Activated CD8-positive, alpha-beta memory T cell treated with anti-CD3 and anti-CD28 coated beads for 1 hour (primary cell): ENCODE measurements at regions not wholly inside any gene's neighbourhood (a gene's known extent, or its start where the extent isn't known, plus 50 kb on each side); places are given as distances from the start of the nearest gene placed in this dataset.
"Not testable (repeated sequence)": the region's sequence is repeated elsewhere in the genome, so short reads cannot be mapped to it uniquely, and the experiment has no call there.

ENCODE experiments used
- DNase-seq, 2 donors: peaks; one replicate each; pipeline ENCODE4 v3.0.0-alpha.2; 2020; ENCODE audit warnings: low read depth in 1 of 2; ENCODE audit errors: extremely low read depth in 1 of 2

DNA sequence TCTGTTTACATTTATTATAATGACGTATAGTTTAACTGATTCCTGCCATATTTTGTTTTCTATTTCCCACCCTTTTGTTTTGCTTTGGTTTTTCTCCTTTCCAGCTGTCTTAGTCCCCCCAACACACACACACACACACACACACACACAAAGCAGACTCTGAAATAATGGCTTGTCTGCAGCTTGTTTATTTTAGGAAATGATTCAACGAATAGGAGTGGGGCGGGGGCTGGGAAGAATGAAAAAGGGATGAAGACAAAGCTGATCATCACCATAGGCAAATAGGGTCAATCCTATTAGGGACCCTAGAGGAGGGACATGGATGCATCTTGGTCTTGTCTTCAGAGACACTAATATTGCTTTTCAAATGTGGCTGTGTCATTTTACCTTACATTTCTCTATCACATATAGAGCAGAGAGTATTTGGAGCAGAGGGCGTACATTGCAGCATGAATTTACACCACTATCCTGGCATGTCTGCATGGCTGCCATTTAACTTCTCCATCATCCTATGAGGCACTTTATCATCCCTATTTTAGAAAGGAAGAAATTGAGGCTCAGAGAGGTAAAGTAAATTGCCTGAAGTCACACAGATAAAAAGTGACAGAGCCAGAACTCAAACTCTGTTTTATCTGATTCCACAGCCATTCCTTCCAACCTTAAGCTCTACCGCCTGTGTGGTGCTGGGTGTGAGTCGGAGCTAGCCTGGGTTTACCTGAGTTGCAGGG, 147.2 kb upstream of the TPM1 start:
- no peak for DNase-seq

- DNase-seq = no peak
These were observed 146.6 kb upstream of the TPM1 start for GRCh38 chr15:62895905-62896316.

DNA sequence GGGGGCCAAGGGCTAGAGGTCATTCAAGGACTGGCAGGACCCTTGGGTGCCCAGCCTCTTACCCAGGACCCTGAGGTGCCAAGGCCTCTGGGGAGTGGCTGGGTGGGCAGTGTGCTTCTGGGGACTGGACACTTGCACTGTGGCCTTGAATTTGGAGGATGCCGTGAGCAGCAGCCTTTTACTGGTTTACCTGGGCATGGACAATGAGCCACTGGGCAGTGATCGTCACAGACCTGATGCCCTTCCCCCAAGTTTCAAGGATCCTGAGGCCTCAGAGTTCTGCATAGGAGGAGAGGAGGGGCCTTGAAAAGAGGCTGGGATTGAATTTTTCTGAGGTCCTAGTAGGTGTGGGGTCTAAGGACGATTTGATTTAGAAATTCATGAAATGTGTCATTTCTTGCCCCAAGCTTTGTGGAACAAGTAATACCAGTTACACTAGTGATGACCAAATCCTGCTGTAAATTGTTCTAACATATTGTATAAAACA, 146.1 kb upstream of the TPM1 start:
- no peak for DNase-seq

- DNase-seq = no peak
These were observed 145.5 kb upstream of the TPM1 start for GRCh38 chr15:62896969-62897486.

DNA sequence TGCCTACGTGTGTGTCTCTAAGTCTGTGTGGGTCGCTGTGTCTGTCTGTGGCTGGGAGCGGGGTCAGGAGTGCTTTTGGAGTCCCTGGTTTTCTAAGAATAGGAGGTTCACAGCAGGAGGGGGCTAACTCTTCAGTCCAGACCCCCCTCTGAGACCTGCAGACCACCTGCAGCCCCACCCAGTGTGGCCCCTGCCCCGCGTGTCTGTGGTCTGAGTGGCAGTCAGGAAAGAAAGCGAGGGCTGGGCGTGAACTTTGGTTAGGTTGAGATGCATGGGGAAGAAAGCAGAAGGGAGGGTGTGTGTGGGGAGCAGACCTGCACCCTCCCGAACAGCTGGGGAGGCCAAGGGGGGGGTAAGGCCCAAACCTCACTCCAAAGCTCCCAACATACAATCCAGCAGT, 144.9 kb upstream of the TPM1 start:
- DNase-seq = no peak

- DNase-seq = no peak
These were observed 143.5 kb upstream of the TPM1 start for GRCh38 chr15:62899090-62899493.

GRCh38 chr15:62900071-62900802, 142.3 kb upstream of the TPM1 start:
- no peak for DNase-seq

DNA sequence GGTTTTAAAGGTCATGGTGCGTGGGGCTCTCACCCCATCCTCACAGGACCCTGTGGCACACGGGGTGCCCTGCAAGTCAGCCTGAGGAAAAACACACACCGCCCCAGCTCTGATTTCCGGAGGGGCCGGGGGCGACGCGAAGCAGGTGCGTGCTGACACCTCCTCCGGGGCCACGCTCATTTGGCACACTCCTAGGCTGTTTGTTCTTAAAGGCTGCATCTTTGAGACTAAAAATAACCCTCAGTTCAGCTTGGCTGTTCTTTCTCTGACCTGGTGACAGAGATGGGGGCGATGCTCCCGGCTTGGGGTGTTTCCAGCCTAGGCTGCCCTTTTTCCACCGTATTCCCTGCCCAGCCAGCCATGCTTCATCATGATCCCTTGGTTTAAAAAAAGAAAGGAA, 141.5 kb upstream of the TPM1 start:
- DNase-seq = no peak

- DNase-seq = no peak
These were observed 140.5 kb upstream of the TPM1 start for GRCh38 chr15:62901909-62902546.

- DNase-seq = no peak
These were observed 139.7 kb upstream of the TPM1 start for GRCh38 chr15:62902821-62903220.

DNA sequence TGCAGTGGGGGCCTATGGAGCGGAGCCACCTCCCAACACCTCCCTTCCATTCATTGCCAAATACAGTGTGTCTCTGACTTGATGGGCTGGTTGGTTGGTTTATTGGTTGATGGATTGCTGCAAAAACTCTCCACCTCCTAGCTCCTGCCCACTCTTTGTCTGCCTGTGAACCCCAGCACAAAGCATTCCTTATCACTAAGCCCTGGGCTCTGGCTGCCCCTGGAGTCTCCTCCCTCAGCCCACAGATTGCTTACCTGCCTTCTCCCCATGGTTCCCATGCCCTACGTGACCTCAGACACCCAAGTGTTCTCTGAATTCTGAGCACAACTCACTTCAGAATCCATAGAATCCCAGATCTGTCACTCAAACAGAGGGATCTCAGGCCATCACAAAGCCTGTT, 139.1 kb upstream of the TPM1 start:
- DNase-seq = no peak

DNA sequence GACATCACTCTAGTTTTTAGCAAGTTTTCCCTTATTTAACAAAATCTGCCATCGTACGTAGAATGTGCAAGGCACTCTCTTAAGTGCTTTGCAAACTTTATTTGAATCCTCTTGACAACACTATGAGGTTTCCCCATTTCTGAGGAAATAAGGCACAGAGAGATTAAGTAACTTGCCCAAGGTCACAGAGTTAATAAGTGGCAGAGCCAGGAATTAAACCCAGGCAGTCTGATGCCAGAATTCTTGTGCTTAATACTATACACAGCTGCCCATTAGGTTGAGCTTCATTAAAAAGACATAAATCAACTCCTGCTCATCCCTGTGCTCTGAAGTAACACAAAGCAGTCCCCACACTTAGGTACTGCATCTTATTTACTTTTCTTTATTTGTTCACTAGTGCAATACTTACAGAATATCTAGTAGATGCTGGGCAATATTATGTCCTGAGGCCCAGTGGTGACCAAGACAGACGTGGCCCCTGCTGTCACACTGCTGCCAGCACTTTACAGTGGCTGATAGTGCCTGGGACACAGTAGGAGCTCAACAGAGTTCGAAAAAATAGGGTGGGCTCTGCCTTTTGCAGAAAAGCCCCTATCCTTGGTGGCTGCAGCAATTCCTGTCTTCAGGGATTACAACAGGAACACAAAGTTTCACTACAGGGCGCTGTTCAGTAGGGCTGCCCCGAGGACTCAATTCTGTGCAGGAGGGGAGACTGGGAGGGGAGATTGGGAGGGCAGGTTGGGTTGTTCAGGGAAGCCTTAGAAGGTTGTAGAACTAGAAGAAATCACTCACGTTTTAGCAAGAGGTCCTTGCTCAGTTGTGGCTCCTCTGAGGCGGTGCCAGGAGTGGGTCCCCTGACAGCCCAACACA, 138.3 kb upstream of the TPM1 start:
- no peak for DNase-seq

GRCh38 chr15:62906627-62907026, 135.9 kb upstream of the TPM1 start:
- DNase-seq = no peak

- no peak for DNase-seq
These were observed 135.3 kb upstream of the TPM1 start for GRCh38 chr15:62907275-62907674.

DNA sequence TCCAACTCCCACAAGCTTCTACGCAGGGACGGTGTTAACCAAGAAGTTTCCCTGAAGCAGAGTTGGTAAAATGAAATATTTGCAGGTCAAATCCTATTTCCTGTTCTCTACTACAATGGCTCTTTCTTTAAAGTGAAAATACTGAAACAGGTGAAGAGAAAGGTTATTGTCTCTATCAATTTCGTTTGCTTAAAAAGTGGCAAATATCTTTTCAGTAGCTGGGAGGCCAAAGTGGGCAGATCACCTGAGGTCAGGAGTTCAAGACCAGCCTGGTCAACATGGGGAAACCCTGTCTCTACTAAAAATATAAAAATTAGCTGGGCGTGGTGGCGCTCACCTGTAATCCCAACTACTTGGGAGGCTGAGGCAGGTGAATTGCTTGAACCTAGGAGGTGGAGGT, 134.2 kb upstream of the TPM1 start:
- DNase-seq = not testable (repeated sequence)

DNA sequence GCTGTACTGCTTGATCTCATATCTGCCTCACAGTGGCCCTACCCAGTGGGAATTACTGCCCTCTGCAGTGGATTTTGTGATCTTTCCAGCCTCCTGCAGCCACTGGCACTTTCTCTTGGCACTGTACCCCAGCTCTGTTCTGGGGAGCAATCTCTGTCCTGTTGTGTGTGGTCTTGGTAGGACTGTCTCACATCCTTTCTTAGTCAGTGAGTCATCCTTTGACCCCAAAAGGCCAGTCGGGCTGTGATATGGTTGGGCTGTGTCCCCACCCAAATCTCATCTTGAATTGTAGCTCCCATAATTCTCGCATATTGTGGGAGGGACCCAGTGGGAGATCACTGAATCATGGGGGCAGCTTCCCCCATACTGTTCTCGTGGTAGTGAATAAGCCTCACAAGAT, 133.3 kb upstream of the TPM1 start:
- no peak for DNase-seq

- no peak for DNase-seq
These were observed 130.3 kb upstream of the TPM1 start for GRCh38 chr15:62912282-62912681.

GRCh38 chr15:62912808-62913207, 129.7 kb upstream of the TPM1 start:
- no peak for DNase-seq

GRCh38 chr15:62913246-62913645, 129.3 kb upstream of the TPM1 start:
- no peak for DNase-seq

GRCh38 chr15:62914461-62915079, 128.0 kb upstream of the TPM1 start:
- DNase-seq = no peak
